ENCODE measurements at regions not wholly inside any gene's neighbourhood (a gene's known extent, or its start where the extent isn't known, plus 50 kb on each side); places are given as distances from the start of the nearest gene placed in this dataset.

DNA sequence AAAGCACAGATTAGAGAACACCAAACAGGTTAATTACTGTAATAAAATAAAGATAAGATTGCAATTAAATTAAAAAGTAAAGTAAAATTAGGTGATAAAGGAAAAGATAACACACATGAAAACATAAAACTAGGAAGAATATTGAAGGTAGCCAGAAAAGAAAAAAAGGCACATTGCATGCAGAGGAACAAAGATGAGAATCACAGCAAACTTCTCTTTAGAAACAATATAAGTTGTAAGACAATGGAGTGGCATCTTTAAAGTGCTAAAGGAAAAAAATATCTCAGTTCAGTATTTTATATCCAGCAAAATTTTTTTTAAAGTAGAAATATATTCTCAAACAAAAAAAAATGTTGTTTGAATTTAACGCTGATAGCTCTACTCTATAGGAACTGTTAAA lies 366.0 kb downstream of the CPS1 start:
- H3K36me3 ChIP-seq (ENCODE audit: control insufficient read depth, insufficient read depth, low read length): no peaks in the 10 kb centered on the region
- H2AFZ ChIP-seq (ENCODE audit: low read length): no peak overlapping the region
- no peaks in the 10 kb centered on the region for H3K4me1 ChIP-seq (ENCODE audit: control insufficient read depth, extremely low read depth, insufficient read depth, low read length)
- no peaks in the 10 kb centered on the region for H3K79me2 ChIP-seq (ENCODE audit: control insufficient read depth, insufficient read depth, low read length)
- H3K9me3 ChIP-seq (ENCODE audit: control insufficient read depth, insufficient read depth, low read depth, low read length): no peaks in the 10 kb centered on the region
- H3K4me3 ChIP-seq (replicated peaks in 1 of 4; ENCODE audit: control extremely low read depth in 1 of 4, insufficient read depth in 1 of 4, low read depth in 3 of 4, low read length in 4 of 4): no peak overlapping the region
- H3K27ac ChIP-seq (ENCODE audit: insufficient read depth, low read length): no peak overlapping the region
- H3K9ac ChIP-seq (ENCODE audit: insufficient read depth, low read length): no peak overlapping the region
- no peaks in the 10 kb centered on the region for H3K27me3 ChIP-seq (ENCODE audit: control insufficient read depth, insufficient read depth, low read length)
- DNase-seq (ENCODE audit: low read depth in 2 of 2): no peak
- H4K20me1 ChIP-seq (ENCODE audit: control insufficient read depth, extremely low read depth, insufficient read depth, low read length): no peaks in the 10 kb centered on the region
- TF ChIP-seq CTCF (conservative IDR thresholded peaks at IDR 0.05 in 1 of 2, IDR thresholded peaks at IDR 0.05 in 1 of 2; ENCODE audit: low read depth in 1 of 2, low read length in 2 of 2): no peak
- no peak for TF ChIP-seq EZH2 (IDR thresholded peaks at IDR 0.05; ENCODE audit: low read length, missing control alignments)
- H3K4me2 ChIP-seq (ENCODE audit: extremely low read depth, insufficient read depth, low read length): no peak overlapping the region

- no peaks in the 10 kb centered on the region for H3K9me3 ChIP-seq (ENCODE audit: control insufficient read depth, insufficient read depth, low read depth, low read length)
- no peak overlapping the region for H3K9ac ChIP-seq (ENCODE audit: insufficient read depth, low read length)
- no peak overlapping the region for H3K27ac ChIP-seq (ENCODE audit: insufficient read depth, low read length)
- no peaks in the 10 kb centered on the region for H3K27me3 ChIP-seq (ENCODE audit: control insufficient read depth, insufficient read depth, low read length)
- H3K4me2 ChIP-seq (ENCODE audit: extremely low read depth, insufficient read depth, low read length): no peak overlapping the region
- no peak for DNase-seq (ENCODE audit: low read depth in 2 of 2)
- H3K36me3 ChIP-seq (ENCODE audit: control insufficient read depth, insufficient read depth, low read length): no peaks in the 10 kb centered on the region
- no peaks in the 10 kb centered on the region for H4K20me1 ChIP-seq (ENCODE audit: control insufficient read depth, extremely low read depth, insufficient read depth, low read length)
- no peaks in the 10 kb centered on the region for H3K79me2 ChIP-seq (ENCODE audit: control insufficient read depth, insufficient read depth, low read length)
- H3K4me3 ChIP-seq (replicated peaks in 1 of 4; ENCODE audit: control extremely low read depth in 1 of 4, insufficient read depth in 1 of 4, low read depth in 3 of 4, low read length in 4 of 4): no peak overlapping the region
- H3K4me1 ChIP-seq (ENCODE audit: control insufficient read depth, extremely low read depth, insufficient read depth, low read length): no peaks in the 10 kb centered on the region
- H2AFZ ChIP-seq (ENCODE audit: low read length): no peak overlapping the region
- no peak for TF ChIP-seq CTCF (conservative IDR thresholded peaks at IDR 0.05 in 1 of 2, IDR thresholded peaks at IDR 0.05 in 1 of 2; ENCODE audit: low read depth in 1 of 2, low read length in 2 of 2)
- TF ChIP-seq EZH2 (IDR thresholded peaks at IDR 0.05; ENCODE audit: low read length, missing control alignments): no peak
Measured at GRCh38 chr2:210928714-210929113, 372.3 kb downstream of the CPS1 start.

- no peaks in the 10 kb centered on the region for H3K9me3 ChIP-seq (ENCODE audit: control insufficient read depth, insufficient read depth, low read depth, low read length)
- DNase-seq (ENCODE audit: low read depth in 2 of 2): peak in 1 of 2 donors; percentile 61
- no peak overlapping the region for H3K27ac ChIP-seq (ENCODE audit: insufficient read depth, low read length)
- TF ChIP-seq EZH2 (IDR thresholded peaks at IDR 0.05; ENCODE audit: low read length, missing control alignments) (no peak), CTCF (conservative IDR thresholded peaks at IDR 0.05 in 1 of 2, IDR thresholded peaks at IDR 0.05 in 1 of 2; ENCODE audit: low read depth in 1 of 2, low read length in 2 of 2) (no peak)
- H3K27me3 ChIP-seq (ENCODE audit: control insufficient read depth, insufficient read depth, low read length): no peaks in the 10 kb centered on the region
- H2AFZ ChIP-seq (ENCODE audit: low read length): no peak overlapping the region
- H3K4me3 ChIP-seq (replicated peaks in 1 of 4; ENCODE audit: control extremely low read depth in 1 of 4, insufficient read depth in 1 of 4, low read depth in 3 of 4, low read length in 4 of 4): no peak overlapping the region
- H3K4me2 ChIP-seq (ENCODE audit: extremely low read depth, insufficient read depth, low read length): no peak overlapping the region
- H3K36me3 ChIP-seq (ENCODE audit: control insufficient read depth, insufficient read depth, low read length): no peaks in the 10 kb centered on the region
- H3K79me2 ChIP-seq (ENCODE audit: control insufficient read depth, insufficient read depth, low read length): no peaks in the 10 kb centered on the region
- no peaks in the 10 kb centered on the region for H4K20me1 ChIP-seq (ENCODE audit: control insufficient read depth, extremely low read depth, insufficient read depth, low read length)
- no peak overlapping the region for H3K9ac ChIP-seq (ENCODE audit: insufficient read depth, low read length)
- no peaks in the 10 kb centered on the region for H3K4me1 ChIP-seq (ENCODE audit: control insufficient read depth, extremely low read depth, insufficient read depth, low read length)
Measured at GRCh38 chr2:210938228-210938627, 381.8 kb downstream of the CPS1 start.
